K562 (cell line): ENCODE measurements at regions not wholly inside any gene's neighbourhood (a gene's known extent, or its start where the extent isn't known, plus 50 kb on each side); places are given as distances from the start of the nearest gene placed in this dataset.

ENCODE experiments used
- ATAC-seq: fragments of 200-7000 bp; cut with Tn5 transposase; 3 replicates; pipeline ENCODE4 v1.9.1; 2020; ENCODE audit warnings: moderate library complexity
- BruUV-seq: library from RNA; stranded (reverse); fragments of 400-500 nt; replicated peaks from 2 replicates; lab custom pipeline; 2021; lab: Mats Ljungman, UMichigan
- CTCF ChIA-PET: fragments of 300-600 bp; formaldehyde crosslinking; extraction: SDS; loops from one replicate; lab custom pipeline; 2021; ENCODE audit warnings: low intra/inter-chr PET ratio; lab: Yijun Ruan, JAX
- POLR2A ChIA-PET: fragments of 300-600, 350-650 bp; sonication (Branson Sonifier 250); formaldehyde crosslinking; extraction: SDS; loops from one replicate; lab custom pipeline; 2021; ENCODE audit warnings: antibody characterized with exemption, inconsistent platforms; lab: Yijun Ruan, JAX
- DNase-seq, 4 experiments: peaks; one replicate each; pipeline versions ENCODE4 v3.0.0 to v3.0.0-alpha.2; 2011 to 2018; ENCODE audit warnings: low spot score in 3 of 4, mixed read lengths in 3 of 4; ENCODE audit errors: extremely low read depth in 1 of 4
- FAIRE-seq: peaks from 2 replicates; lab custom pipeline; 2011; peaks lifted over from hg19 to GRCh38; lab: Jason Lieb, UNC
- H2AFZ ChIP-seq: 2 replicates; pipeline ENCODE4 v1.6.0; 2011; ENCODE audit warnings: low read depth, low read length, control low read depth, inconsistent platforms
- H3K27ac ChIP-seq: fragments of 200-600 bp; 3 replicates; pipeline ENCODE4 v1.8.0; 2011; ENCODE audit warnings: low read depth, mild to moderate bottlenecking, control low read depth, inconsistent platforms, low read length, moderate library complexity, mixed read lengths; ENCODE audit errors: extremely low read depth
- H3K27me3 ChIP-seq, 2 experiments: fragments of 300-600 bp in 1 of 2; 2 replicates in 1 of 2; 3 replicates in 1 of 2; pipeline versions ENCODE4 v1.6.0 to v1.8.0; 2011; ENCODE audit warnings: inconsistent platforms in 2 of 2, low read length in 2 of 2, mild to moderate bottlenecking in 1 of 2, mixed read lengths in 1 of 2, moderate library complexity in 1 of 2; ENCODE audit not compliant: control insufficient read depth in 2 of 2, insufficient read depth in 2 of 2
- H3K36me3 ChIP-seq: fragments of 300-600 bp; 3 replicates; pipeline ENCODE4 v1.8.0; 2011; ENCODE audit warnings: mild to moderate bottlenecking, low read length, inconsistent platforms; ENCODE audit not compliant: control insufficient read depth, insufficient read depth
- H3K4me1 ChIP-seq, 2 experiments: fragments of 200-600 bp in 1 of 2; replicated peaks in 1 of 2; 2 replicates in 1 of 2; 3 replicates in 1 of 2; pipeline versions ENCODE4 v1.5.1 to v1.8.0; 2011; ENCODE audit warnings: inconsistent platforms in 2 of 2, low read length in 2 of 2, mild to moderate bottlenecking in 1 of 2, mixed read lengths in 1 of 2, moderate library complexity in 1 of 2; ENCODE audit not compliant: control insufficient read depth in 2 of 2, insufficient read depth in 2 of 2
- H3K4me2 ChIP-seq: 2 replicates; pipeline ENCODE4 v1.6.1; 2011; ENCODE audit warnings: low read length, control low read depth, inconsistent platforms, mixed read lengths; ENCODE audit not compliant: insufficient read depth
- H3K4me3 ChIP-seq: fragments of 200-600 bp; sonication (generic), shearing (Covaris generic); 2 replicates; pipeline ENCODE4 v1.5.1; 2016; ENCODE audit warnings: control low read depth, inconsistent platforms
- H3K79me2 ChIP-seq: fragments of 200-600 bp; 3 replicates; pipeline ENCODE4 v1.8.0; 2011; ENCODE audit warnings: low read length, inconsistent platforms; ENCODE audit not compliant: control insufficient read depth, insufficient read depth
- H3K9ac ChIP-seq, 2 experiments: 2 replicates each; pipeline versions ENCODE4 v1.6.0 to v1.6.1; 2011; ENCODE audit warnings: low read depth in 2 of 2, low read length in 2 of 2, control low read depth in 1 of 2, inconsistent platforms in 1 of 2, mild to moderate bottlenecking in 1 of 2, mixed read lengths in 1 of 2; ENCODE audit not compliant: insufficient read depth in 1 of 2
- H3K9me1 ChIP-seq: one replicate; pipeline ENCODE4 v1.6.0; 2011; ENCODE audit warnings: inconsistent platforms, mild to moderate bottlenecking, low read length, moderate library complexity; ENCODE audit not compliant: control insufficient read depth, insufficient read depth
- H3K9me3 ChIP-seq: replicated peaks from 2 replicates; pipeline ENCODE4 v1.5.1; 2011; ENCODE audit warnings: low read depth, low read length, inconsistent platforms; ENCODE audit not compliant: control insufficient read depth, insufficient read depth
- H4K20me1 ChIP-seq: replicated peaks from 2 replicates; pipeline ENCODE4 v1.6.1; 2011; ENCODE audit warnings: low read length, inconsistent platforms, mixed read lengths; ENCODE audit not compliant: control insufficient read depth, insufficient read depth
- NCOA1 ChIP-seq: fragments of 450-650 bp; IDR thresholded peaks from 2 replicates; pipeline ENCODE4 v1.6.1; 2016; ENCODE audit warnings: low read depth
- U2AF2 ChIP-seq: fragments of 200-400 bp; formaldehyde crosslinking; optimal IDR thresholded peaks from 2 replicates; pipeline ENCODE3; 2017; ENCODE audit warnings: low read depth, mild to moderate bottlenecking, low read length
- WGBS: fragments of 100-300 bp; shearing (Covaris generic); methylation state at CpG from one replicate; pipeline ENCODE4 v1.1.6; 2016; ENCODE audit warnings: low coverage, mixed read lengths; ENCODE audit not compliant: insufficient coverage; ENCODE audit errors: missing lambda C conversion rate; 5-methylcytosine and 5-hydroxymethylcytosine counted together
- in situ Hi-C: fragments of 300-500 bp; cut with MboI; formaldehyde crosslinking; loops from 4 replicates; pipeline ENCODE4 v1.15.0; 2018; ENCODE audit warnings: inconsistent platforms, mixed read lengths
- intact Hi-C: fragments of 100-400 bp; cut with micrococcal nuclease; formaldehyde crosslinking; loops from 2 replicates; pipeline ENCODE4 v1.14.2; 2022
- TF ChIP-seq, protein P1 (sequence below): fragments of 450-650 bp; IDR thresholded peaks from 2 replicates; pipeline ENCODE4 v1.6.1; 2016

DNA sequence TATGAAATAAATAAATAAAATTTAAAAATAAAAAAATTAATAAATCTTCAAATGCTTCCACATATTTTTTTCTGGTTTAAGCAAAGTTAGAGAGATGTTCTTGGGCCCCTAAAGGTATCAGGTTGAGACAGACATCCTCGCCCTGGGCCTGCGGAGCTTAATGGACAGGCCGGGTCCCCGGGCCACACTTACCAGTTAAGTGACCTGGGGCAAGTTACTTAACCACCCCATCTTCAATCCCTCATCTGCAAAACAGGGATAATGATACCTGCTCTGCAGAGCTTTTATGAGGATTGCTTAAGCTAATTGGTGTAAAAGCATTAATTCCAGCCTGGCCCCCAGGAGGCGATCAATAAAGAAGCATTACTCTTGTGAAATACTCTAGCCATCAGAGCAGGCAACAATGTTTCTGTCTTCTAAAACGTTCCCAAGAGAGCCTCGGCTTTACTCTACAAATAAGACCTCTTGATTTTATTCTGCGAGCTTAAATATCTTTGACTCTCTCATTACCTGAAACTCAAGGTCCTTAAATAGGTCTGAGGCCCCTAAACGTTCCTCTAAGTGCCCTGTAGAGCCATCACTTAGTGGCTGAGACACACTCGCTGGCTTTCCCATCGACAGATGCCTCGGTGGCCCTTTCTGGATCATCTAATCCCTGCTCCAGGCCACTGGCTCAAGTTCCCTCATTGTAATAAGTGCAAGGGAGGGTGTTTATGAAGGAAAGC is 81.1 kb upstream of the DIO3 start:
- Histone ChIP-seq H3K9ac (no peak overlapping the region), H2AFZ (no peak overlapping the region), H4K20me1 (no peaks in the 10 kb centered on the region), H3K4me1 (peaks cover 0 to 17% of the 10 kb centered on the region in 2 experiments; a peak in 2 of 5 replicates), H3K9me1 (no peaks in the 10 kb centered on the region), H3K4me3 (no peak overlapping the region), H3K27me3 (peaks cover 4 to 56% of the 10 kb centered on the region in 2 experiments; a peak in 3 of 5 replicates), H3K79me2 (no peaks in the 10 kb centered on the region), H3K36me3 (no peaks in the 10 kb centered on the region), H3K9me3 (no peaks in the 10 kb centered on the region), H3K27ac (no peak overlapping the region), H3K4me2 (no peak overlapping the region)
- 0% methylated on average over 12 of the region's 12 CpGs for WGBS
- no peak for FAIRE-seq
- ChIA-PET CTCF (no interaction called here), POLR2A (interaction anchor here (0.9 kb wide), 1 partner anchor 227 kb away, joined by 4 read pairs; no protein-coding TSS in a partner anchor)
- no peak for TF ChIP-seq NCOA1
- TF ChIP-seq U2AF2 = no peak
- TF ChIP-seq, protein P1, sequence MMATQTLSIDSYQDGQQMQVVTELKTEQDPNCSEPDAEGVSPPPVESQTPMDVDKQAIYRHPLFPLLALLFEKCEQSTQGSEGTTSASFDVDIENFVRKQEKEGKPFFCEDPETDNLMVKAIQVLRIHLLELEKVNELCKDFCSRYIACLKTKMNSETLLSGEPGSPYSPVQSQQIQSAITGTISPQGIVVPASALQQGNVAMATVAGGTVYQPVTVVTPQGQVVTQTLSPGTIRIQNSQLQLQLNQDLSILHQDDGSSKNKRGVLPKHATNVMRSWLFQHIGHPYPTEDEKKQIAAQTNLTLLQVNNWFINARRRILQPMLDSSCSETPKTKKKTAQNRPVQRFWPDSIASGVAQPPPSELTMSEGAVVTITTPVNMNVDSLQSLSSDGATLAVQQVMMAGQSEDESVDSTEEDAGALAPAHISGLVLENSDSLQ = no peak
- no TSS peak for BruUV-seq
- no peak for DNase-seq
- intact Hi-C loops (no loop called here), in situ Hi-C loops (loop anchor here (5.0 kb wide), 1 partner anchor 52 kb away; no protein-coding TSS in a partner anchor)
- no peak for ATAC-seq
